Progenitor cell of endocrine pancreas (in vitro differentiated cells): ENCODE measurements at regions not wholly inside any gene's neighbourhood (a gene's known extent, or its start where the extent isn't known, plus 50 kb on each side); places are given as distances from the start of the nearest gene placed in this dataset.

ENCODE experiments used
- DNase-seq: peaks from one replicate; pipeline ENCODE4 v3.0.0; 2021; ENCODE audit warnings: low spot score; ENCODE audit not compliant: unreplicated experiment
- H3K27ac Mint-ChIP-seq: 2 replicates; pipeline ENCODE4 v1.8.0; 2021; ENCODE audit warnings: mild to moderate bottlenecking, moderate library complexity, mixed read lengths
- H3K27me3 Mint-ChIP-seq: 2 replicates; pipeline ENCODE4 v1.8.0; 2021; ENCODE audit warnings: mixed read lengths
- H3K36me3 Mint-ChIP-seq: 2 replicates; pipeline ENCODE4 v1.8.0; 2022; ENCODE audit warnings: mixed read lengths; ENCODE audit not compliant: insufficient read depth
- H3K4me1 Mint-ChIP-seq: 2 replicates; pipeline ENCODE4 v1.8.0; 2021; ENCODE audit warnings: low read depth, mixed read lengths
- H3K4me3 Mint-ChIP-seq: 2 replicates; pipeline ENCODE4 v1.8.0; 2021; ENCODE audit warnings: low read depth, mild to moderate bottlenecking, moderate library complexity, mixed read lengths
- H3K9me3 Mint-ChIP-seq: 2 replicates; pipeline ENCODE4 v1.8.0; 2021; ENCODE audit warnings: low read depth, mixed read lengths
- CTCF ChIP-seq: fragments of 200-600 bp; sonication (generic); IDR thresholded peaks from one replicate; pipeline ENCODE4 v1.5.0; 2021; ENCODE audit warnings: antibody characterized with exemption, mild to moderate bottlenecking; ENCODE audit not compliant: unreplicated experiment

- no peak for DNase-seq
- no peaks in the 10 kb centered on the region for H3K9me3 Mint-ChIP-seq
- H3K27me3 Mint-ChIP-seq: no peaks in the 10 kb centered on the region
- H3K36me3 Mint-ChIP-seq: no peaks in the 10 kb centered on the region
- TF ChIP-seq CTCF: no peak
- H3K4me3 Mint-ChIP-seq: no peak overlapping the region
- H3K27ac Mint-ChIP-seq: no peak overlapping the region
- no peaks in the 10 kb centered on the region for H3K4me1 Mint-ChIP-seq
Observed at GRCh38 chr5:68592351-68592750, 376.8 kb downstream of the PIK3R1 start.

DNA sequence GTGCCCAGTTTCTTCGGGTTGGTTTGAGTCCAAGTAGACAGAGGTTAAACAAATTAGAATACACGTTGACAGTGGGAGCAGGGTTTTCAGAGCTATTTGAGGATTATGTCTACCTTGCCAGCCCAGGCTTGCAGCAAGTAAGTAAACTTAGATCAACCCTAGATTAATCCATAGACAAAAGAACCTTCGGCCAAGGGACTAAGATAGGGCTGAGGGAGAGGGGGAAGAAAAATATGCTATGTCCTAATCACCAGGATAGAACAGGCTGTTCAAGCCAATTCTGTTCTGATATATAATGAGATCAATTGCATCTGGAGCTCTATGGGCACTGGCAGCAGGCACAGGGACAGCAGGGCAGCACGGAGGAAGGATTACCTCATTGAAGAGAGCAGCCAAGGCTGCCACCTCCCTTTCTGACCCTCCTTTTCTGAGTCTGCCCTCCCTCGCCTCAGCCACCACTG lies 377.7 kb downstream of the PIK3R1 start:
- no peak for DNase-seq
- no peaks in the 10 kb centered on the region for H3K36me3 Mint-ChIP-seq

DNA sequence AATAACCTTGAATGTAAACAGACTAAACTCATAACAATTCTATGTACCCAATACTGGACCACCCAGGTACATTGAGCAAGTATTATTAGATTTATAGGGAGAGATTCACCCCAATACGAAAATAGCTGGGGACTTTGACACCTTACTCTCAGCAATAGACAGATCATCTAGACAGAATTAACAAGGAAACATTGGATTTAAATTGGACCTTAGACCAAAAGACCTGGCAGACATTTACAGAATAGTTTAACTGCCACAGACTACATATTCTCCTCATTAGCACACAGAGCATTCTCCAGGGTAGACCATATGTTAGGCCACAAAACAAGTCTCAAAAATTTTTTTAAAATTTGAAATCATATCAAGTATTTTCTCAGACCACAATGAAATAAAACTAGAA lies 397.4 kb downstream of the PIK3R1 start:
- H3K4me3 Mint-ChIP-seq: no peak overlapping the region
- no peaks in the 10 kb centered on the region for H3K4me1 Mint-ChIP-seq
- no peaks in the 10 kb centered on the region for H3K36me3 Mint-ChIP-seq
- DNase-seq: no peak
- no peak for TF ChIP-seq CTCF
- peaks cover 13% of the 10 kb centered on the region for H3K9me3 Mint-ChIP-seq
- H3K27ac Mint-ChIP-seq: no peak overlapping the region
- H3K27me3 Mint-ChIP-seq: no peaks in the 10 kb centered on the region

More for the DNA sequence above, 377.7 kb downstream of the PIK3R1 start:
- Mint-ChIP-seq H3K9me3 (no peaks in the 10 kb centered on the region), H3K27me3 (no peaks in the 10 kb centered on the region), H3K4me1 (no peaks in the 10 kb centered on the region), H3K4me3 (no peak overlapping the region), H3K27ac (no peak overlapping the region)
- no peak for TF ChIP-seq CTCF

- H3K4me3 Mint-ChIP-seq: no peak overlapping the region
- no peak for DNase-seq
- H3K27me3 Mint-ChIP-seq: no peaks in the 10 kb centered on the region
- no peaks in the 10 kb centered on the region for H3K9me3 Mint-ChIP-seq
- H3K27ac Mint-ChIP-seq: no peak overlapping the region
- no peaks in the 10 kb centered on the region for H3K36me3 Mint-ChIP-seq
- no peak for TF ChIP-seq CTCF
- no peaks in the 10 kb centered on the region for H3K4me1 Mint-ChIP-seq
Observed at GRCh38 chr5:68618501-68618900, 402.9 kb downstream of the PIK3R1 start.

DNA sequence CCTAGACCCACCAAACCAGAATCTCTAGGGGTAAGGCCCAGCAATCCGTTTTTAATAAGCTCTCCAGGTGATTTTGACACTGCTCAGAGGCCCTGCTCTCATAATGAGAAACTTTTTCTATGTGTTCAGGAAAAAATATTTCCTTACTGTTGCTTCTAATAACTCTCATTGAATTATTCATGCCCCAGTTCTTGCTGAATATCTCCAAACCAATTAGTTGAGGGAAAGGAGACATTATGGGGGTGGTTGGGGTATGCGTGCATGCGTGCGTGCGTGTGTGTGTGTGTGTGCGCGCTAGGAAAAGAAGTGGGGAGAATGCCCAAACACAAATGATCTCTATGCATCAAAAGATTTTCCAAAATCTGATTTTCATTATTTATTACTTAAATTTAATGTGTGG lies 411.4 kb downstream of the PIK3R1 start:
- DNase-seq: no peak
- Mint-ChIP-seq H3K4me3 (no peak overlapping the region), H3K9me3 (peaks cover 4% of the 10 kb centered on the region), H3K27me3 (no peaks in the 10 kb centered on the region), H3K4me1 (peaks cover 2% of the 10 kb centered on the region), H3K36me3 (no peaks in the 10 kb centered on the region), H3K27ac (no peak overlapping the region)
- TF ChIP-seq CTCF: no peak
